ENCODE measurements at regions not wholly inside any gene's neighbourhood (a gene's known extent, or its start where the extent isn't known, plus 50 kb on each side); places are given as distances from the start of the nearest gene placed in this dataset.
"Not testable (repeated sequence)": the region's sequence is repeated elsewhere in the genome, so short reads cannot be mapped to it uniquely, and the experiment has no call there.

GRCh38 chr2:83817511-83817910, 641.6 kb downstream of the SUCLG1 start:
- POLR2A ChIA-PET, result no interaction called here
- Mint-ChIP-seq H3K9me3 (peaks cover 1% of the 10 kb centered on the region), H3K4me1 (ENCODE audit: low read depth) (no peaks in the 10 kb centered on the region), H3K27me3 (peaks cover 4% of the 10 kb centered on the region), H3K27ac (no peak overlapping the region), H3K36me3 (ENCODE audit: low read depth) (no peaks in the 10 kb centered on the region), H3K4me3 (no peak overlapping the region)
- DNase-seq, result no peak
- CTCF ChIA-PET, result no interaction called here
- intact Hi-C loops (cut with micrococcal nuclease), result no loop called here
- no peak for ATAC-seq
- no peak for TF ChIP-seq CTCF (IDR thresholded peaks at IDR 0.05)

- intact Hi-C loops (cut with micrococcal nuclease), result no loop called here
- Mint-ChIP-seq H3K27ac (no peak overlapping the region), H3K4me3 (no peak overlapping the region), H3K36me3 (ENCODE audit: low read depth) (no peaks in the 10 kb centered on the region), H3K27me3 (no peaks in the 10 kb centered on the region), H3K4me1 (ENCODE audit: low read depth) (no peaks in the 10 kb centered on the region), H3K9me3 (no peaks in the 10 kb centered on the region)
- TF ChIP-seq CTCF (IDR thresholded peaks at IDR 0.05), result no peak
- POLR2A ChIA-PET, result no interaction called here
- ATAC-seq (no peak), DNase-seq (no peak)
- CTCF ChIA-PET, result interaction anchor here (1.0 kb wide), 1 partner anchor 20 kb away, joined by 3 read pairs; no protein-coding TSS in a partner anchor
Measured at GRCh38 chr2:83808878-83809277, 650.2 kb downstream of the SUCLG1 start.

GRCh38 chr2:83802604-83803003, 656.5 kb downstream of the SUCLG1 start:
- H3K4me3 Mint-ChIP-seq, result no peak overlapping the region
- no peak overlapping the region for H3K27ac Mint-ChIP-seq
- POLR2A ChIA-PET, result no interaction called here
- CTCF ChIA-PET, result no interaction called here
- no peaks in the 10 kb centered on the region for H3K9me3 Mint-ChIP-seq
- intact Hi-C loops (cut with micrococcal nuclease), result no loop called here
- no peak for ATAC-seq
- no peak for TF ChIP-seq CTCF (IDR thresholded peaks at IDR 0.05)
- no peaks in the 10 kb centered on the region for H3K36me3 Mint-ChIP-seq (ENCODE audit: low read depth)
- DNase-seq, result no peak
- no peaks in the 10 kb centered on the region for H3K27me3 Mint-ChIP-seq
- H3K4me1 Mint-ChIP-seq (ENCODE audit: low read depth), result no peaks in the 10 kb centered on the region

- H3K36me3 Mint-ChIP-seq (ENCODE audit: low read depth), result no peaks in the 10 kb centered on the region
- no peak for TF ChIP-seq CTCF (IDR thresholded peaks at IDR 0.05)
- no peaks in the 10 kb centered on the region for H3K27me3 Mint-ChIP-seq
- ATAC-seq (no peak), DNase-seq (no peak)
- no peak overlapping the region for H3K4me3 Mint-ChIP-seq
- H3K4me1 Mint-ChIP-seq (ENCODE audit: low read depth), result no peaks in the 10 kb centered on the region
- CTCF ChIA-PET, result no interaction called here
- no peak overlapping the region for H3K27ac Mint-ChIP-seq
- H3K9me3 Mint-ChIP-seq, result no peaks in the 10 kb centered on the region
- POLR2A ChIA-PET, result no interaction called here
- intact Hi-C loops (cut with micrococcal nuclease), result no loop called here
Measured at GRCh38 chr2:83795777-83796176, 663.3 kb downstream of the SUCLG1 start.

GRCh38 chr2:83790467-83790866, 668.6 kb downstream of the SUCLG1 start:
- H3K4me3 Mint-ChIP-seq; H3K27ac Mint-ChIP-seq; H3K9me3 Mint-ChIP-seq; CTCF ChIA-PET; DNase-seq; H3K27me3 Mint-ChIP-seq; H3K4me1 Mint-ChIP-seq (ENCODE audit: low read depth); intact Hi-C loops (cut with micrococcal nuclease); ATAC-seq; POLR2A ChIA-PET; H3K36me3 Mint-ChIP-seq (ENCODE audit: low read depth): not testable (repeated sequence)

GRCh38 chr2:83789674-83790073, 669.4 kb downstream of the SUCLG1 start:
- H3K27me3 Mint-ChIP-seq; ATAC-seq; CTCF ChIA-PET; H3K36me3 Mint-ChIP-seq (ENCODE audit: low read depth); H3K9me3 Mint-ChIP-seq; H3K27ac Mint-ChIP-seq; DNase-seq; POLR2A ChIA-PET; H3K4me1 Mint-ChIP-seq (ENCODE audit: low read depth); H3K4me3 Mint-ChIP-seq; intact Hi-C loops (cut with micrococcal nuclease): not testable (repeated sequence)

GRCh38 chr2:83788938-83789566, 670.0 kb downstream of the SUCLG1 start:
- H3K4me1 Mint-ChIP-seq (ENCODE audit: low read depth); H3K36me3 Mint-ChIP-seq (ENCODE audit: low read depth); intact Hi-C loops (cut with micrococcal nuclease); H3K9me3 Mint-ChIP-seq; H3K27ac Mint-ChIP-seq; H3K4me3 Mint-ChIP-seq; CTCF ChIA-PET; DNase-seq; POLR2A ChIA-PET; H3K27me3 Mint-ChIP-seq; ATAC-seq: not testable (repeated sequence)

Data from activated CD8-positive, alpha-beta T cell treated with anti-CD3 and anti-CD28 coated beads for 36 hours (primary cell).